Epithelial cell of esophagus (primary cell): ENCODE measurements at regions not wholly inside any gene's neighbourhood (a gene's known extent, or its start where the extent isn't known, plus 50 kb on each side); places are given as distances from the start of the nearest gene placed in this dataset.

ENCODE experiments used
- DNase-seq: peaks from one replicate; pipeline ENCODE4 v3.0.0; 2010; ENCODE audit warnings: low read depth
- H3K4me3 ChIP-seq: 2 replicates; pipeline ENCODE4 v1.5.1; 2011; ENCODE audit warnings: mild to moderate bottlenecking, low read length, control low read depth
- TF ChIP-seq, protein P1 (sequence below): IDR thresholded peaks from 2 replicates; pipeline ENCODE4 v1.5.1; 2011; ENCODE audit warnings: low read depth, mild to moderate bottlenecking, low read length, control low read depth, inconsistent platforms; ENCODE audit not compliant: insufficient read depth; ENCODE audit errors: missing control alignments

GRCh38 chr12:47553266-47553665, 152.6 kb downstream of the RPAP3 start:
- no peak overlapping the region for H3K4me3 ChIP-seq
- TF ChIP-seq, protein P1, sequence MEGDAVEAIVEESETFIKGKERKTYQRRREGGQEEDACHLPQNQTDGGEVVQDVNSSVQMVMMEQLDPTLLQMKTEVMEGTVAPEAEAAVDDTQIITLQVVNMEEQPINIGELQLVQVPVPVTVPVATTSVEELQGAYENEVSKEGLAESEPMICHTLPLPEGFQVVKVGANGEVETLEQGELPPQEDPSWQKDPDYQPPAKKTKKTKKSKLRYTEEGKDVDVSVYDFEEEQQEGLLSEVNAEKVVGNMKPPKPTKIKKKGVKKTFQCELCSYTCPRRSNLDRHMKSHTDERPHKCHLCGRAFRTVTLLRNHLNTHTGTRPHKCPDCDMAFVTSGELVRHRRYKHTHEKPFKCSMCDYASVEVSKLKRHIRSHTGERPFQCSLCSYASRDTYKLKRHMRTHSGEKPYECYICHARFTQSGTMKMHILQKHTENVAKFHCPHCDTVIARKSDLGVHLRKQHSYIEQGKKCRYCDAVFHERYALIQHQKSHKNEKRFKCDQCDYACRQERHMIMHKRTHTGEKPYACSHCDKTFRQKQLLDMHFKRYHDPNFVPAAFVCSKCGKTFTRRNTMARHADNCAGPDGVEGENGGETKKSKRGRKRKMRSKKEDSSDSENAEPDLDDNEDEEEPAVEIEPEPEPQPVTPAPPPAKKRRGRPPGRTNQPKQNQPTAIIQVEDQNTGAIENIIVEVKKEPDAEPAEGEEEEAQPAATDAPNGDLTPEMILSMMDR = no peak
- DNase-seq = no peak

DNA sequence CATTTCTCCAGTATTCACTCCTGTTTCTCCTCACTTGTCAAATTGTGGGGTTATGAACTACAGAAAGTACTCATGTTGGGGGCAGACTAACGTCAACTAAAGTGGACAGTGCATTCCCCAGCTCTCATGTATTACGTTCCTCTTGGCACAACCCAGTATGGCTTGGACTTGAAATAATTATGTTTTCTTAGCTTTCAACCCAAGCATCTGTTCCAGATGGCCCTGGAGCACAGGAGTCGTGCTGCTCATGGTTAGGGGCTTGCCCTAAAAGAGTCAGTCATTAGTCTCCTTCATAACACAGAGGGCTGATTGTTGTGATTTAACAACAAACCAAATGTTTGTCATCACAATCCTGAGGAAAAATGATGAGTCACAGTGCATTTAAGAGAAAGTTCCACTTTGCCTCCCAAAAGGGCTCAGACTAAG, 154.4 kb downstream of the RPAP3 start:
- TF ChIP-seq, protein P1 = no peak
- peak; percentile 50 for DNase-seq
- no peak overlapping the region for H3K4me3 ChIP-seq

DNA sequence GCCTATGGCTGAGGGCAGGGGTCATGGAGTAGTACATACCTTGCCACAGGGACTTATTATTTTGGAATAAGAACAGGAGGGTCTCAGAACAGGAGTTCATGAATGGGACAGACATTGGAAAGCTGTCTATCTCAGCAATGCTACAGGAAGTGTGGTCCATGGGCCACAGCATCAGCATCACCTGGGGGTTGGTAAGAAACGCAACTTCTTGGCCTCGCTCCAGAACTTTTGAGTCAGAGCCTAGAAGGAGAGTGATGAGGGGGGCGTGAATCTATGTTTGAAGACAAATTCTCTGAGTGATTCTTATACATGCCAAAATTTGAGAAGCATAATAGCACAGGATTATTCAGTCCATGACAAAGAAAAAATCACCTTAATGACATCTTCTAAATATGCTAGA, 156.6 kb downstream of the RPAP3 start:
- TF ChIP-seq, protein P1 = no peak
- no peak overlapping the region for H3K4me3 ChIP-seq
- peak; percentile 60 for DNase-seq

- TF ChIP-seq, protein P1 = no peak
- DNase-seq = no peak
These were observed 157.4 kb downstream of the RPAP3 start for GRCh38 chr12:47548401-47548800.

DNA sequence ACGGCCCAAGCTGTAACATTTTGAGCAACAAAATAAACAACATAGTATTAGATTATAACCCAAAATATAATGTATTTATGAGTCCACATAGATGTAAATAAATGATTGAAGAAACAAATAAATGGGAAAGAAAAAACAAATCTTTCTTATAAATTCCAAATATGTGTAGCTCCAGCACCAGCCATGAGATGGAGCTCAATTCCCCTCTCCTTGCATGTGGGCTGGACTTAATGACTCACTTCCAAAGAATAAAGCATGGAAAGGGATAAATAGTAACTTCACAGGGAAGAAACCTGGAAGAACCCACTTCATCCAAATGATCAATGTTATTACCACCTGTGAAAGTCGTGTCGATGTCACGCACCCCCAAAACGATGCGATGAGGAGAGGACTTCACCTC, 158.8 kb downstream of the RPAP3 start:
- H3K4me3 ChIP-seq = no peak overlapping the region
- peak; percentile 73 for DNase-seq
- TF ChIP-seq, protein P1 = peak; percentile 74

More at GRCh38 chr12:47548401-47548800, 157.4 kb downstream of the RPAP3 start:
- no peak overlapping the region for H3K4me3 ChIP-seq

- no peak for DNase-seq
- no peak overlapping the region for H3K4me3 ChIP-seq
- TF ChIP-seq, protein P1 = no peak
These were observed 159.8 kb downstream of the RPAP3 start for GRCh38 chr12:47545938-47546609.

DNA sequence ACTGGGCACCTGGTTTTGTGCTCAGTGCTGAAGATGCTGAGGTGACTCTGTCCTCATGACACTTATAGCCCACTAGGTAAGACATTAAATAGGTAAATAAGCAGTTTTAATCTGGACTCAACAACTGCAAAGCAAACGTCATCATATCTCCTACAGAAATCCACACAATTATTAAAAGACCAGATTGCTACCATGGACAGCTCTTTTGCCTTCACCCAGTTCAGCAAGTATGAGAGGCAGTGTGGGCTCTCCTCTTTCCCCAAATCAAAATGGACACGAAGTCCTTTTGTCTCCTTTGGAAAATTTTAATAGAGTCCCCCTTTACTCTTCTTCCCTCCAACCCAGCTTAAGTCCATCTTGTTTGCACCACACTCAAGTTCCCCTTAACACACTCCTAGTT, 171.1 kb downstream of the RPAP3 start:
- TF ChIP-seq, protein P1 = no peak
- H3K4me3 ChIP-seq = no peak overlapping the region
- peak; percentile 46 for DNase-seq
